ENCODE measurements at regions not wholly inside any gene's neighbourhood (a gene's known extent, or its start where the extent isn't known, plus 50 kb on each side); places are given as distances from the start of the nearest gene placed in this dataset.

DNA sequence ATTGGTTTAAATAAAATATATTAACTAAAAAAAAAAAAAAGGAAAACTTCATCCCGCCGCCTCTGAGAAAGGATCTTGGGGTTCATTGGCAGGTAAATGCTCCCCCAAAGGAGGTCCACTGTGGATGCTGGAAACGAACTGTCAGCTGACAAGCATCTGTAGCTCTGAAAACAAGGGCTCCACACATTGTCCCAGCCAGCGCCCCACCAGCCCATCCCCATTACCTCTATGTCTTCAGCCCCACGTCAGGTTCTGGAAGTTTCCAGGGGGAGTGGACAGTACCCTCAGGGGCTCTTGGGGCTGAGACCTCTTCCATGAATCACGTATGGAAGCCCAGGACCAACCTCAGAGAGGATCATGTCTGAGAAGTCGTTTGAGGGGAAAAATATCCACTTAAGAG lies 66.4 kb upstream of the WNT7B start:
- TF ChIP-seq, protein P1, sequence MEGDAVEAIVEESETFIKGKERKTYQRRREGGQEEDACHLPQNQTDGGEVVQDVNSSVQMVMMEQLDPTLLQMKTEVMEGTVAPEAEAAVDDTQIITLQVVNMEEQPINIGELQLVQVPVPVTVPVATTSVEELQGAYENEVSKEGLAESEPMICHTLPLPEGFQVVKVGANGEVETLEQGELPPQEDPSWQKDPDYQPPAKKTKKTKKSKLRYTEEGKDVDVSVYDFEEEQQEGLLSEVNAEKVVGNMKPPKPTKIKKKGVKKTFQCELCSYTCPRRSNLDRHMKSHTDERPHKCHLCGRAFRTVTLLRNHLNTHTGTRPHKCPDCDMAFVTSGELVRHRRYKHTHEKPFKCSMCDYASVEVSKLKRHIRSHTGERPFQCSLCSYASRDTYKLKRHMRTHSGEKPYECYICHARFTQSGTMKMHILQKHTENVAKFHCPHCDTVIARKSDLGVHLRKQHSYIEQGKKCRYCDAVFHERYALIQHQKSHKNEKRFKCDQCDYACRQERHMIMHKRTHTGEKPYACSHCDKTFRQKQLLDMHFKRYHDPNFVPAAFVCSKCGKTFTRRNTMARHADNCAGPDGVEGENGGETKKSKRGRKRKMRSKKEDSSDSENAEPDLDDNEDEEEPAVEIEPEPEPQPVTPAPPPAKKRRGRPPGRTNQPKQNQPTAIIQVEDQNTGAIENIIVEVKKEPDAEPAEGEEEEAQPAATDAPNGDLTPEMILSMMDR (optimal IDR thresholded peaks at IDR 0.05 in 1 of 3, IDR thresholded peaks at IDR 0.05 in 1 of 3, conservative IDR thresholded peaks at IDR 0.05 in 1 of 3; ENCODE audit: extremely low read depth in 1 of 3, insufficient read depth in 2 of 3, low read length in 3 of 3), result no peak
- TF ChIP-seq EZH2 (IDR thresholded peaks at IDR 0.05; ENCODE audit: low read length), result no peak
